Superior temporal gyrus (tissue), 1 donor: ENCODE measurements at regions not wholly inside any gene's neighbourhood (a gene's known extent, or its start where the extent isn't known, plus 50 kb on each side); places are given as distances from the start of the nearest gene placed in this dataset.

Experiments
- DNase-seq: peaks from one replicate; pipeline ENCODE4 v3.0.0-alpha.2; 2016; ENCODE audit errors: extremely low spot score

GRCh38 chr7:46143949-46144917 is 223.2 kb upstream of the IGFBP3 start:
- no peak for DNase-seq

- no peak for DNase-seq
These were observed 222.3 kb upstream of the IGFBP3 start for GRCh38 chr7:46143421-46143820.

- DNase-seq, result no peak
These were observed 218.0 kb upstream of the IGFBP3 start for GRCh38 chr7:46139079-46139478.

- DNase-seq, result no peak
These were observed 216.7 kb upstream of the IGFBP3 start for GRCh38 chr7:46137725-46138124.

- no peak for DNase-seq
These were observed 214.5 kb upstream of the IGFBP3 start for GRCh38 chr7:46135557-46135956.

- no peak for DNase-seq
These were observed 213.7 kb upstream of the IGFBP3 start for GRCh38 chr7:46134795-46135194.

GRCh38 chr7:46134385-46134784 is 213.3 kb upstream of the IGFBP3 start:
- no peak for DNase-seq

- DNase-seq, result no peak
These were observed 212.7 kb upstream of the IGFBP3 start for GRCh38 chr7:46133751-46134150.

GRCh38 chr7:46133072-46133471 is 212.0 kb upstream of the IGFBP3 start:
- no peak for DNase-seq

GRCh38 chr7:46131916-46132795 is 211.1 kb upstream of the IGFBP3 start:
- no peak for DNase-seq

GRCh38 chr7:46129831-46130230 is 208.8 kb upstream of the IGFBP3 start:
- DNase-seq, result no peak

- DNase-seq, result no peak
These were observed 206.7 kb upstream of the IGFBP3 start for GRCh38 chr7:46127814-46128213.

- no peak for DNase-seq
These were observed 205.7 kb upstream of the IGFBP3 start for GRCh38 chr7:46126675-46127300.

GRCh38 chr7:46123756-46124343 is 202.8 kb upstream of the IGFBP3 start:
- no peak for DNase-seq

- no peak for DNase-seq
These were observed 194.3 kb upstream of the IGFBP3 start for GRCh38 chr7:46115410-46115809.

GRCh38 chr7:46109437-46109836 is 188.4 kb upstream of the IGFBP3 start:
- peak; percentile 52 for DNase-seq

GRCh38 chr7:46108272-46108671 is 187.2 kb upstream of the IGFBP3 start:
- no peak for DNase-seq

GRCh38 chr7:46107610-46108217 is 186.6 kb upstream of the IGFBP3 start:
- no peak for DNase-seq

- DNase-seq, result no peak
These were observed 179.4 kb upstream of the IGFBP3 start for GRCh38 chr7:46100521-46100920.

GRCh38 chr7:46099076-46099475 is 178.0 kb upstream of the IGFBP3 start:
- no peak for DNase-seq

GRCh38 chr7:46091071-46091470 is 170.0 kb upstream of the IGFBP3 start:
- DNase-seq, result no peak
